ENCODE measurements at regions not wholly inside any gene's neighbourhood (a gene's known extent, or its start where the extent isn't known, plus 50 kb on each side); places are given as distances from the start of the nearest gene placed in this dataset.
"Not testable (repeated sequence)": the region's sequence is repeated elsewhere in the genome, so short reads cannot be mapped to it uniquely, and the experiment has no call there.

GRCh38 chr7:359766-360361 lies 69.9 kb downstream of the FOXL3 start:
- Histone ChIP-seq H3K4me1 (peaks cover 0 to 4% of the 10 kb centered on the region in 2 donors), H3K27ac (peak overlapping the region; percentile 88 to 94), H3K27me3 (peaks cover 0 to 17% of the 10 kb centered on the region in 2 donors), H3K4me3 (peak overlapping the region in 1 of 3 donors; percentile 6), H3K36me3 (no peaks in the 10 kb centered on the region), H3K9me3 (no peaks in the 10 kb centered on the region)
- TF ChIP-seq POLR2AphosphoS5 (IDR thresholded peaks at IDR 0.05) (no peak), CTCF (IDR thresholded peaks at IDR 0.05) (no peak), POLR2A (IDR thresholded peaks at IDR 0.05) (no peak)
- no peak for DNase-seq (ENCODE audit: low spot score in 2 of 2)
- intact Hi-C loops (cut with DNase I; ENCODE audit: low total_unique reads), result loop anchor here (5.0 kb wide), 1 partner anchor 792 kb away; no protein-coding TSS in a partner anchor

GRCh38 chr7:360454-361100 lies 70.6 kb downstream of the FOXL3 start:
- Histone ChIP-seq H3K4me1 (peaks cover 0 to 4% of the 10 kb centered on the region in 2 donors), H3K27me3 (peaks cover 0 to 19% of the 10 kb centered on the region in 2 donors), H3K4me3 (no peak overlapping the region), H3K9me3 (no peaks in the 10 kb centered on the region), H3K36me3 (no peaks in the 10 kb centered on the region), H3K27ac (peak overlapping the region; percentile 88 to 94)
- no peak for TF ChIP-seq CTCF (IDR thresholded peaks at IDR 0.05)
- no peak for TF ChIP-seq POLR2AphosphoS5 (IDR thresholded peaks at IDR 0.05)
- no peak for TF ChIP-seq POLR2A (IDR thresholded peaks at IDR 0.05)
- intact Hi-C loops (cut with DNase I; ENCODE audit: low total_unique reads), result no loop called here
- DNase-seq (ENCODE audit: low spot score in 2 of 2), result no peak

GRCh38 chr7:361182-361581 lies 71.2 kb downstream of the FOXL3 start:
- intact Hi-C loops (cut with DNase I; ENCODE audit: low total_unique reads); H3K9me3 ChIP-seq; H3K4me1 ChIP-seq; DNase-seq (ENCODE audit: low spot score in 2 of 2); H3K27ac ChIP-seq; H3K4me3 ChIP-seq; H3K36me3 ChIP-seq: not testable (repeated sequence)
- H3K27me3 ChIP-seq, result peaks cover 0 to 20% of the 10 kb centered on the region in 2 donors

GRCh38 chr7:361680-362401 lies 71.9 kb downstream of the FOXL3 start:
- intact Hi-C loops (cut with DNase I; ENCODE audit: low total_unique reads), result no loop called here
- Histone ChIP-seq H3K9me3 (no peaks in the 10 kb centered on the region), H3K27me3 (peaks cover 0 to 20% of the 10 kb centered on the region in 2 donors), H3K4me3 (peak overlapping the region in 2 of 3 donors; percentile 3 to 35), H3K27ac (no peak overlapping the region), H3K4me1 (peaks cover 0 to 4% of the 10 kb centered on the region in 2 donors), H3K36me3 (no peaks in the 10 kb centered on the region)
- DNase-seq (ENCODE audit: low spot score in 2 of 2), result no peak
- TF ChIP-seq POLR2A (IDR thresholded peaks at IDR 0.05) (no peak), CTCF (IDR thresholded peaks at IDR 0.05) (no peak), POLR2AphosphoS5 (IDR thresholded peaks at IDR 0.05) (no peak)

- H3K36me3 ChIP-seq, result no peaks in the 10 kb centered on the region
- peaks cover 0 to under 1% of the 10 kb centered on the region in 2 donors for H3K4me1 ChIP-seq
- no peak for TF ChIP-seq CTCF (IDR thresholded peaks at IDR 0.05)
- no peak for TF ChIP-seq POLR2A (IDR thresholded peaks at IDR 0.05)
- no peak for TF ChIP-seq POLR2AphosphoS5 (IDR thresholded peaks at IDR 0.05)
- H3K27ac ChIP-seq, result no peak overlapping the region
- intact Hi-C loops (cut with DNase I; ENCODE audit: low total_unique reads), result no loop called here
- H3K9me3 ChIP-seq, result no peaks in the 10 kb centered on the region
- no peak for DNase-seq (ENCODE audit: low spot score in 2 of 2)
- H3K27me3 ChIP-seq, result peaks cover 0 to 24% of the 10 kb centered on the region in 2 donors
- peak overlapping the region; percentile 3 to 35 (median 17) for H3K4me3 ChIP-seq
Observed at GRCh38 chr7:362402-363096, 72.6 kb downstream of the FOXL3 start.

Measured in breast epithelium (tissue), 4 donors.